GM21360 (cell line): ENCODE measurements at regions not wholly inside any gene's neighbourhood (a gene's known extent, or its start where the extent isn't known, plus 50 kb on each side); places are given as distances from the start of the nearest gene placed in this dataset.

Experiments
- ATAC-seq: cut with Tn5 transposase; IDR thresholded peaks from one replicate; pipeline ENCODE4 v1.9.1; 2021; ENCODE audit warnings: mild to moderate bottlenecking, moderate library complexity; ENCODE audit not compliant: unreplicated experiment

DNA sequence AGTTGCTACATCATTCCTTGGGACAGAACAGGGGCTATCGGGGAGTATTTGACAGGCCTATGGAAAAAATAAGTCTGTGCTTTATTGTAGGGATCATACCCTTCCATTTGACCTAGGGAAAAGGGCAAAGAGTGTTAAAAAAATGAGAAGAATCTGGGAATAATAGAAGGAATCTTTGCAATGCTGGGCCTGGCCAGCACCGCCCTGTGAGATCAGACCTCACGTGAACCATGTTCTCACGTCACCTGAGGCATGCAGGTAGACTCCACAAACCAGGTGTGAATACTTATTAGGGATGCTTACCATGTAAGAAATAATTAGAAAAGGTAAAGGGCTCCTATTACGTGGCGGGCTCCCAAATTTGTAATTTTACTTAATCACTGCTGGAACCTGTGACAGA, 177.5 kb upstream of the GATA6 start:
- ATAC-seq = no peak

DNA sequence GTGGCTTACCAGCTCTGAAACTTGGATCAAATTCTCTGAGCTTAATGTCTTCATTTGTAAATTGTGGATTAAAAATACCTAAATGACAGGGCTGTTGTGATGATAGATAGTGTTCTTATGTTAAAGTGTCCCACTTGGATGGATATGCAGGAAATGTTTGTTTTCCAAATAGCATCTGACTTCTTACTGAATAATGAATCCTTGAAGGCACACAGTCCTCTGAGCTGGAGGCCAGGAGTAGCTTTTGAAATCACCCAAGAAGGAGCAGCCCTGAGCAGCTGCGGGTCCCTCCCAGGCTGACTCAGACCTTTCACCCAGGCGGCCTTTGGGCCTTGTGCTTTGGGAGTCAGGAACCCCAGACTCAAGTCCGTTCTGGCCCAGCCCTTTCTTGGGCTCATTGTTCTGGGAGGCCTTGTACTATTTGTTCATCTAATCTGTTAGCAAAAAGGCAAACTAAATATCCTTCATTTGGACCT, 173.0 kb upstream of the GATA6 start:
- no peak for ATAC-seq

DNA sequence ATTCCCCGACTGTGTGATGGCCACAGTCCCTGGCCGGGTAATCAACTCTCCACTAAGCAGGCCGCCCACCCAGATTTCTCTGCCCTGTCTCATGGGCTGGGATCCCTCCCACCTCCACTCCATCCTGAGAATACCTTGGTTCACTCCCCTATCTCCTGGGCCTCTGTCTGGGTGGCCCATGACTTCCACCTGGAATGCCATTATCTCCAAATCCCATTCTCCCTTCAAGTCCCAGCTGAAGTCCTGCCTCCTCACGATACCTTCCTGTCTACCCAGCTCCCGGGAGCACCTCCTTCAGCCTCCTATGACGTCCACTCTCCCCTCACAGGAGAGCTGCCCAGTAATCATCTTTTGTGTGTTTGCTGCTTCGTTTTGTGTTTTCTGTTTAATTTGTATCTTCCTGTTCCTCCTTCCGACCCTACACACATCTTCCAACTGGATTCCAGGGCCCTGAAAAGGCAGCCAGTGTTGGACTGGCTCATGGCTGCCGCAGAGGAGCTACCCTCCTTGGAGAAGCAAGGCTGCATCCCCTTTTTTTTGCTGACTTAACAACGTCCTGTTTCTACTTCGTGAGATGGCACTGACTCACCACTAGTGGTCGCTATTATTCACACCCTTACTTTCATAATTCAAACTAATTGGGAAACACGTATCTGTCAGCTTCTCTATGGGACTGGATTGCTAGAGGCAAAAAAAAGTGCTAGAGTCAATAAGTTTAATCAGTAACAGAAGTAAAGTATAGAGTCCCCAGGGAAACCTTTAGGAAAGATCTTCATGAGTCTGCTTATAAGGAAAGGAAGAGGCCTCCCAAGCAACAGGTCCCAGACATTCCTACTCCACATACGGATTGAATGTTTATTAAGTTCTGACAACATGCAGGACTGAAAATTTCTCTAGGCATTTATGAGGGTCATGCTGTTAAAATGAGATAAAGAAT, 171.9 kb upstream of the GATA6 start:
- peak; percentile 60 for ATAC-seq

- no peak for ATAC-seq
These were observed 170.9 kb upstream of the GATA6 start for GRCh38 chr18:21998486-21998885.

GRCh38 chr18:22001912-22002487, 167.4 kb upstream of the GATA6 start:
- no peak for ATAC-seq

- no peak for ATAC-seq
These were observed 164.1 kb upstream of the GATA6 start for GRCh38 chr18:22005191-22005841.

DNA sequence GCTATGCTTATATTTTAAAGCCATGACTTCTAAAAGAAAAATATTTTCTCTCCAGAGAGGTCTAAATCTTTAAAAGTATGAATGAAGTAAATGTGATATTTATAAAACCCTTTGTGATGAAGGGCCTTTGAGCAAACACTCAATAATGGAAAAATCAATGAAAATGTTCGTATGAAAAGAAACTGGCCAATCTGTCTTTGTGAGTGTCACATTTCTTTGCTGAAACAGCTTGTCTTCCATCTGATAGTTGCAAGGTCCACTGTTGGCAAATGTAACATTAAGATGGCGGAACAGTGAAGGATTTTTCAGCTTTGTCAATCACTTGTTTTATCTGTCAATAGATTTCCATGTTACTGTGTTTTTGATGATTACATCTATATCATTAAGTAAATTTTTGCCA, 162.9 kb upstream of the GATA6 start:
- ATAC-seq = no peak

DNA sequence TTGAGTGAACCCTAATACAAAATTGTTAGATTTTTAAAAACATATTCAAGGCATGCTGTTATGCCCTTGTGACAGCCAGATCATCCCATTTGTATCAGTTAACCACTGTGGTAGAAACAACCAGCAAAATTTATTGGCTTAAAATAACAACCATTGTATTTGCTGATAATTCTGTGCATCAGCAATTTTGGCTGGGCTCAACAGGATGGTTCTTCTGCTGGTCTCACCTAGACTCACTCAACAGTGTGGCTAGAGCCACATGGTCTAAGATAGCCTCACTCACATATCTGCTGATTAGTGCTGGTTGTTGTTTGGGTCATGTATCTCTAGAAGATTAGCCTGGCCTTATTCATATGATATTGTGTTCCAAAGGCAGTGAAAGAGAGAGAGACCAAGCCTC, 160.1 kb upstream of the GATA6 start:
- no peak for ATAC-seq

DNA sequence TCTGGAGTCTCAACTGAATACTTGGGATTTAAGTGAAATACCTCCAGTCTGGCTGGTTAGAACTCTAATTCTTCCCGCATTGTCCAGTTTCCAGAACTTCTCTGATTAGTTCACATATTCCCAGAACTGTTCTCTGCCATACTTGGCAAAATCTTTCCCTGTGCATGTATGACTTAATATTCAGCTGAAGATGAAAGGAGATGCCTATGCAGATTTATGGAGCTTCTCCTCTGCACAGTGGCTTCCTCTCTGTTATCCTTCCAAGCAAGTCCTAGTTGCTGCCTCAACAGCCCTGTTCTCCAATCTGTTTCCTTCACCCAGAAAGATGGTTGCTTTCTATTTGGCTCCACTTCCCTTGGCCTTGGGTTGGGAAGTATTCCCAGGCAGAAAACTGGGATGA, 155.4 kb upstream of the GATA6 start:
- ATAC-seq = no peak

GRCh38 chr18:22015156-22015555, 154.2 kb upstream of the GATA6 start:
- ATAC-seq = no peak

DNA sequence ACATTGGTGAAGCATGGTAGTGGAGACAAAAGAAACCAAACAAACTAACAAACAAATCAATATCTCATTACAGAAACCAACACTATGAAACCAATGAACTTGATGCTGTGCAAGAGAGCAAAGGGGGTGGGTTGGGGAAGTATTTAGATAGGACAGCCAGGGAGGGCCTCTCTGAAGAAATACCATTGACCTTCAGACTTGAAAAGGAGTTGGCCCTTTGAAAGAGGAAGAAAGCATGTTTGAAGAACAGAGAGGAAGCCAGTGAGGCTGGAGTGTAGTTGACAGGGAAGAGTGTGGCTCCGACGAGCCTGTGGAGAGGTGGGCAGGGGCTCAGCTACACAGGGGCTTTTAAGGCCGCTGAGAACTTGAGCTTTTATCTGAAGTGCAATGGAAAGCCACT, 151.0 kb upstream of the GATA6 start:
- no peak for ATAC-seq

DNA sequence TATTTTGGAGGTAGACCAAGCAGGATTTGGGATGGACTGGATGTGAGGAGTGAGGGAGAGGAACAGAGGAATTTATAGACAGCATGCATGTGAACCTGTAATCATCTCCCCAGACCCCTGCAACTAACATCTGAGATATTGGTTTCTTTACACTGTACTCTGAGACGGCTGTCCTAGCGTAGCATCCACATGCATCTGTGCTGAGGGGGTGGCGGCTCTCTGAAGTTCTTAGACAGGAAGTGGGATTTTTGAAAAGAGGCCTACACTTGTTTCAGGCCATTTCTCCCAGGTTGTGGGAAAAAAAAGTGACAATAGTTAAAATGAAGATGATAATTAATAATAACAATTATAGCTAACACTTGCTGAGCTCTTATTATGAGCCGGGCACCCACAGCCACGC, 150.2 kb upstream of the GATA6 start:
- ATAC-seq = no peak

DNA sequence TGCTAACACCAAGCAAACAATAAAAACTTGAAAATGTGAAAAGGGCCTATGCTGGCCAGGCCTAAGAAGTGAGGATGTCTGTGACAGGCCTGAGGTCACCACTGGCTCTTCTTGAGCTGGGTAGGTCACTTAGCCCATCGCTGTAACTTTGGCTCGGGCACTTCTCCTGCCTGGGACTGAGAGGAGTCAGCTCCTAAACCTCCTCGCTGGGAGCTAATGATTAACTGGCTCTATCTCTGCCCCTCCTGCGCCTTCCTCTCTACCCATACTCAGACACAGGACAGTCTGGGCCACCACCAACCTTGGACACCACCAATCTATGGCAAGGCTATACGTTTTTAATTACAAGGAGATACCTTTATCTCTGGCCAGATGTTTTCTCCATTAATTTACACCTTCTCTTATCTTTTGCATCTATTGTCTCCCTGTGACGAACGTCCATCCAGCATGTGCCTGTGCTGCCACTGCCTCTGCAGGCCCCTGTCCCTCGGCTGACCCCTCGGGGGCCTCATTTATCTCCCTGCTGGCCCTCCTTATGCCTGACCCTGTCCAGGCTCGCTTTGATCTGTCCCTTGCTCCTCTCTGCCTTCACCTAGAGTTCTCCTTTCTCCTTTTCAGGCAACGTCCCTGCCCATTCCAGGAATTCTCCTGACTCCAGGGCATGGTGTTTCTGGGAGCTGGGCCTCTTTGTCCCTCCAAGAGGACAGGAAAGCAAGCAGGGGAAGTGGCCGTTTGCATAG, 149.1 kb upstream of the GATA6 start:
- no peak for ATAC-seq

GRCh38 chr18:22020867-22021370, 148.5 kb upstream of the GATA6 start:
- no peak for ATAC-seq

DNA sequence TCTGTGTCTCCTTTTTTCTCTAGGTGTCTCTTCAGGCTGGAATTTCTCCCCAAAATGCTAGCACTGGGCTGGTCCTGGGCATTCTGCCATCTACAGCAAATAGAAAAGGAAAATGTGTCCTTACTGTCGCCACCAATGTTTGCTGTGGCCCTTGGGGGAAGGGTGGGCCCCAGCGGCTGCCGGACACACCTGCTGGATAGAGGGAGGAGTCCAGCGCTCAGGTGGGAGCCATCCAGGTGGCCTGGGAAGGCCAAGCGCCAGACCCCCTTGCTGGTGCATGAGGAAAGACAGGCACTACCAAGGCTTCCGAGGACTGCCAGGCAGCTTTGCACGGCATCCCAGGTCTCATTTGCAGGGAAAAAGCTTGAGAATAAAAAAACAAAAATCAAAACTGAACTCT, 147.7 kb upstream of the GATA6 start:
- no peak for ATAC-seq

- no peak for ATAC-seq
These were observed 144.5 kb upstream of the GATA6 start for GRCh38 chr18:22024924-22025323.

- ATAC-seq = no peak
These were observed 143.0 kb upstream of the GATA6 start for GRCh38 chr18:22026362-22026761.

DNA sequence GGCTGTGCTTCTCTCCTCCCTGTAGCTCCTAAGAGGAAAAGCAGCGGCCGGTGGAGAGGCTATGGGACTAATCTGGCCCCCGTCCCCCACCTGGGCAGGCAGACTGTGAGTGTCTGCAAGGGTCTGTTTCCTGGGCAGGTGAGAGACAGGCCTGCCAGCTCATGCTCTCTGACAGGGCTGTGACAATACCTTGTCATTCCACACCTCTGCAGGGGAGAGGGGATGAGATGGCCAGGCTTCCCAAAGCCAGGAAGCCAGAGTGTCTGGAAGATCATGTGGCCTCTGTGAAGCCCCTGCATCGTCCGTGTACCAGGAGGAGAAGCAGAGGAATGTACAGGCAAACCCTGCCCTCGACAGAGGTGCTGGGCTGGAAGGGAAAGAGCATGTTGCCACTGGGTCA, 142.5 kb upstream of the GATA6 start:
- ATAC-seq = no peak

GRCh38 chr18:22031611-22032010, 137.8 kb upstream of the GATA6 start:
- ATAC-seq = no peak

DNA sequence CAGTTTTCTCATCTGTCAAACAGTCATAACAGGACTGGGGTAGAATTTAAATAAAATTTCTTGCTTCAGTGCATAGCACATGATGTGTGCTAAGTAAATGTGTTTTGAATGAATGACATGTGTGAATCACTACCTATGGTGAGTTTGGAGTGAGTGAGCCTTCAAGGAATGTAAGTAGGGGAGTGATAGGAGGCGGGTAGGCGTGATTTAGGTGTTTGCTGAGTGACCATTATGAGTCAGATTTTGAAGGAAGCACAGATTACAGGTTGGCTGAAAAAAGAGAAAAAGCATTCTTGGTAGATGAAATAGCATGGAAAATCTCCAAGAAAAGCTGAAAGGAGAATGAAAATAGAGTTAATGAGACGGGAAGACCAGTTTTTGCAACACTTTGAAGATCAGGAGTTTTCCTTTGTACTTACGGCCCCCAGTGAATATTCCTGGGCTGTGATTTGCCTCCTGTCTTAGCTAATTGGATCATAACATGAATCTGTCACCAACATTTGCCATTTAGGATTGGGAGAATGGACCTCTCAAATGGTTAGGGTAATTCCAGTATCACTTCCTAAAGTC, 136.9 kb upstream of the GATA6 start:
- peak; percentile 62 for ATAC-seq

DNA sequence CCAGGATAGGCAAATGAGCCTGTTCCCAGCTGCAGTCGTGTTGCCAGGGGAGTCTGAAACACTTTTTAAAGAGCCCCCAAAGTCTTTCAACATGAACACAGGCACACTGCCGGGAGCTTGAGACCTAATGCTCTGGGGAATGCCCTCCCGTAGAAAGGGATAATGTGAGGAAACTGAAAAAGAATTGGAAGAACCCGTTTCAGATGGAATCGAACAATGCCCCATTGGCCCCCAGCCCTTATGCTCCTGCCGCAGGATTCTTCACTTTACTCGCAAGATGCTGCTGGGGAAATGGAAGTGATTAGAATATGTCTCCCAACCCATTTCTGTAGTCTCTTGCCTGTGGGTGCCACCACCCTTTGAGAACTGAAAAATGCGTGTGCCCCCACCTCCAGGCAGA, 136.3 kb upstream of the GATA6 start:
- no peak for ATAC-seq
